Amniotic stem cell (primary cell): ENCODE measurements at regions not wholly inside any gene's neighbourhood (a gene's known extent, or its start where the extent isn't known, plus 50 kb on each side); places are given as distances from the start of the nearest gene placed in this dataset.

ENCODE experiments used
- DNase-seq: peaks from one replicate; lab custom pipeline; 2025; lab: John Stamatoyannopoulos, UW

DNA sequence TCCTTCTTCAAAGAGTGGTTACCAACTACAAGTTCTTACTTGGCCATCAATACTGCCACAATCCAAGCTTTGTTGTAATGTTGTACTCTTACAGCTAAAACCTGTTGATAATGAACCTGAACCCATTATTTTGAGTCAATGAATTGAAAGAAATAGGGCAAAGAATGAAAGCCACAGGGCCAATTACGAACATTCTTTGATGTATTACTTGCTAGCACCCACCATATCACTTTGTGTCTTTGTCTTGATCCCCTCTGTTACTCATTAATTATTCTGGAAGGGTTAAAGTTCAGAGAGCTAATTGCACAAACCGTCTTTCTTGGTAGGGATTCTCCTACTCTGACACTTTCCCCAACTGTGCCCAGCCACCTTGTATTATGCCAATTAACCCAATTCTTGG, 53.2 kb upstream of the TFEC start:
- no peak for DNase-seq

DNA sequence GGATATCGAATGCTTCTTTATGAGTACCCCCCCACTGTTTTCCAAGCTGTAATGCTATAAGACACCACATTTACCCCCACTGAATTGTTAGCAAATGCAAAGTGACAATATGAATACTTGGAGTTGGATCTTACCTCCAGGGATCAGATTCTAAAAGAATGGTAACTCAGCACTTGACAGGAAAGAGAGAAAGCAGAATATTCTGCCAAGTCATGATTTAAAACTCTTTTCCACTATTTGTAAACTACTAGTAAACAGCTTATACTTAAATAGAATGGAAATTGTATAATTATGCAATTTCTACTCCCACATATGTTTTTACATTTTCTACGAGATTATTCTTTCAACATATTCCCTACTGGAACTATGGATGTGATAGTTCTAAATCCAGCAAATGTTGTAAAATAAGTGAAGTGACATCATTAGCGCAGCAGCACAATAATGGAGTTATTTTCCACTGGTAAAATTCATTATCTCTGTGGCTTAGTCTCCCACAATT, 56.0 kb upstream of the TFEC start:
- DNase-seq: no peak

DNA sequence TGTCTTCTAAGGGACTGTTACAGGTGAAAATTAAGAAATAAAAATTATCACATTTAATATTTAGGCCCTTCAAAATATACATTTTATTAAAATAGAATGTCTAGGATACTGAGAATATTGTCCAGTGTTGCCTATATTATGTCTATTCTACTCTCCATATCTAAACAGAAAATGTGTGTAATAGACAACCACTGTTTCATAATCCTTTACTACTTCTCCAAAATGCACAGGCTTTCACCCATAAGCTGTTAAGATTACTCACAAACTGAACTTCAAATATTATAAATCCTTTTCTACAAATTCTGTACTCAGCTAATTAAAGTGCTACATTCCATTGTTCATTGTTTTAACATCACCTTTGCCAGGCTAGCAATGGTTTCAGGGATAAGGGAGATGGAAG, 56.7 kb upstream of the TFEC start:
- DNase-seq: no peak

DNA sequence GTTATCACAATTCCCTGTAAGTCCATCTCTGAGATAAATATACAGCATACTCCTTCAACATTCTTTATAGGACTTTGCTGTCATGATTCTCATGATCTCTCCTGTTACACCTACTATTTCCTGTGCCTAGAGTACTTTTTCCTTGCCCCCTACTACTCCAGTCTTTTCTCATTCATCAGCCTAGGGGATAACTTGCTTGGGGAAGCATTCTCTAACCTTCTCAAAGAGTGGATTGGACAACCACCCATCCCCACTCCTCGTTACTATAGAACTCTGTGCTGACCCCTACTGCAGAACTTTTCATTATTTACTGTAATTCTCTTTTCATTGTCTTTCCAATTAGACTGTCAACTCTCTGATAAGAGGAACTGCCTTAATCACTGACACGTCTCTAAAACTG, 57.4 kb upstream of the TFEC start:
- DNase-seq: no peak

DNA sequence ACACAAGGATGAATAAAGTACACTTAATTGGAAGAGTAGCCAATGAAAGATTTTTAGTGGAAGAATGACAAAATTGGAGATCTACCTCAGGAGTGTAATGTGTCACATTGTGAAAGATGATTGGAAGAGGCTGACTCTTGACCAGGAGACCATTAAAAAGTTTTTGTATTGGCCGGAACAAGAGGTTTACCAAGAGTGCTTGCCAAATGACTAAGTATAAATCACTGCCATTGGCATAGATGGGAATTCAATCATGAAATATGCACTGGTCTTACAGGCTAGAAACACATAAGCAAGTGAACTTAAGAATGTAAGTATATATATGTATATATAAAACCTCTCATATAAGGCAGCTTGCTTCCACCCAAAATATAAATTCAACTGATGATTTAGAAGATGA, 58.7 kb upstream of the TFEC start:
- no peak for DNase-seq

DNA sequence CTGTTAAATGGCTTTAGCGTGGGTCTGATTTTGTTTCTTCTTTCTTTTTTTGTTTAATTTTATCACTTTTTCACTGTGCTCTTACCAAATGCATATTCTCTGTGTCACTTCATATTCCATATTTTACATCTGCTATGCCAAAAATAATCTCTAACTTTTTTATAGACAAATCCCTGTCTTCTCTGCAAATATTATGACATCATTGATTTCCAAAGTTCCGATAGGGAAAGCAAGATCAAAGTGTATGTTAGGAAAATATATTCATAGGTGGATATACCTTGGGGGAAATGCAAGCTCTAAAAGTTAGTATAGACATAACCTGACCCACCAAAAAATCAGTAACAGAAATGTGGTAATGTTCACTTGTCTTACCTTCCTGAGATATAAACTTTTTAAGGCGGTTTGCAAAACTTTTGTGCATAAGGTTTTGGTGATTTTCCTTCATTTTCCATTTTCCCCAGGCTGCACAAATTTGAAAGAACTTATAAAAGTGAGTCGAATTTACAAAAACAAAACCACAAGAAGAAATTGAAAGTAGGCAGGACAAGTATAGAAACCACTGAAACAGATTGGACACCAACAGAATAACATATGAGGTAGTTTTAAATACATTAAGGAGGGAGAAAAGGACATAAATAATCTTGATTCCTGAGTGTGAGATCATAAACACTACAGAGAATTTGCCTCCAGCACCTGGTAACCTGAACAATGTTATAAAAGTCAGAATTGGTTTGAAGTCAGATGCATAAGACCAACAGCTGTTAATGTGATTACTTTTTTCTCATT, 63.1 kb upstream of the TFEC start:
- DNase-seq: no peak

DNA sequence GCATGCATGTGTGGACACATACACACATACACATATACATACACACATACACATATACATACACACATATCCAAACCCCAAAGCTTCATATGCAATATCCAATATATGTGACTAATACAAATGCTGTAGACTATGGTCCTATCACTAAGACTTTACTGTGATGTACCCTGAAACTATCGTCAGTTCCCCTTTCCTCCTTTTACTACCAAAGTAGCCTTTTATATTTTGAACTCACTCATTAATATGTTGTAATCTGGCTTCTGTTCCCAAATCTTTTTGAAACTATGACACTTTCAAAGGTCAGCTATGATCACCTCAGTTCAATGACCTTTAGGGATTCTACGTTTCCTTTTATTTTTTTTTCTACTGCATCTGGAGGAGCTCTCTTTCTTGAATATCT, 64.8 kb upstream of the TFEC start:
- no peak for DNase-seq

DNA sequence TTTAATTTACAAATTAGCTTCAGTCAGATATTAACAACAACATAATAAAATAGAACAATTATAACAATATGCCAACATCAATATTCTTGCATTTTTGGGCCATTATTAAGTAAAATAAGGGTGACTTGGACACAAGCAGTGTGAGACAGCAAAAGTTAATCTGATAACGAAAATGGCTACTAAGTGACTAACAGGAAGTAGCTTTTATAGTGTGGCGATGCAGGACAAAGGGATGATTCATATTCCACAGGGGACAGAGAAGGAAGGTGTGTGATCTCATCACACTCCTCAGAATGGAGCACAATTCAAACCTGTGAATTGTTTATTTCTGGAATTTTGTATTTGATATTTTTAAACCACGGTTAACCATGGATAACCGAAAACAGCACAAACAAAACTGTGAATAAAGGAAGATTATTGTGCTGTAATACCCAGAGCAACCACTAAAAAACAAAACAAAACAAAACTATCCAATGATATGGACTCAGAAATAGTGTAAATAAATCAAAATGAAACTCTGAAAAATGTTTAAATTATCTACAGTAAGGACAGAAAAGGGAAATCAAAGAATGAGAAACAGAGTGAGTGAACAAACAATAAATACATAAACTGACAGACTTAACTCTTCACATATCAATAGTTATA, 66.9 kb upstream of the TFEC start:
- no peak for DNase-seq

DNA sequence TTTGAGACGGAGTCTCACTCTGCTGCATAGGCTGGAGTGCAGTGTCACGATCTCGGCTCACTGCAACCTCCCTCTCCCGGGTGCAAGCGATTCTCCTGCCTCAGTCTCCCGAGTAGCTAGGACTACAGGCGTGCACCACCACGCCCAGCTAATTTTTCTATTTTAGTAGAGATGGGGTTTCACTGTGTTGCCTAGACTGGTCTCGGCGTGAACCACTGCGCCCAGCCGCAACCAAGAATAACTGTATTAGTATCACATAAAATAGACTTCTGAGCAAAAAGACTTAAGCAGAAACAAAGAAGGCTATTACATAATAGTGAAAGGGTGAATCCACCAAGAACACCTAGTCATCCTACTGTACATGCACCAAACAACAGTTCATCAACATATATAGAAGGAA, 67.6 kb upstream of the TFEC start:
- DNase-seq: no peak

DNA sequence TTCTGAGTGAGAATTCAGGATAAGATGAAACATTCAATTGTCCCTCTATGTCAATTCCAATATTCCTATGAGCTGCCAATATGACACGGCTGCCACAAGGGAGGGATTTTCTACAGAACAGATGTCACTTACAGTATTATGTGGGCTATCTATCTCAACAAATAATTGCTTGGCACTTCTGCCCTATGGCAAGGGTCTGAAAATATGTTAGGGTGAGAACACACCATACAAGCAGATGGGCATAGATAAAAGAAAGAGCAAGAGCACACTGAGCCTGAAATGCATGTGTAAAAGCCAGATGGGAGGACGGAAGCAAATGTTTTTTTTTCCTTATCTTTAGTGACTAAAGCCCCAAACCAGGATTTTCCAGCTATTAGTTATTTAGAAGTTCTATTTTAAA, 70.1 kb upstream of the TFEC start:
- DNase-seq: no peak

DNA sequence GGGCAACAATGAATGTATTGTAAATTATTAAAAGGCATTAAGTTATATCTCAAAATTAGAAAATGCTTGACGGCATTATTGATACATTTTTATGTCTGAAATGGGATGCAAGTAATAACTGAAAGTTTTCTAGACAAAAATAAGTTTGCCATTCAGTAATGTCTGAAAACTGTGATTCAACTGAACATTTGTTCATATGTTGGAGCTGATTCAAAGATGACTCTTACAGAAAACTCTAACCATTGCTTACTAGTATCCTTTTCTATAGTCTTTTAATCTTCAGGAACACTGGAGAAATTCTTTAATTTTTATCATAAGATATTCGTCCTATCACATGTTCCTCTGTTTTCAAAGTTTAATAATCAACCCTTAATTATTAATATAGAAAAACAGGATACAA, 71.1 kb upstream of the TFEC start:
- DNase-seq: no peak

DNA sequence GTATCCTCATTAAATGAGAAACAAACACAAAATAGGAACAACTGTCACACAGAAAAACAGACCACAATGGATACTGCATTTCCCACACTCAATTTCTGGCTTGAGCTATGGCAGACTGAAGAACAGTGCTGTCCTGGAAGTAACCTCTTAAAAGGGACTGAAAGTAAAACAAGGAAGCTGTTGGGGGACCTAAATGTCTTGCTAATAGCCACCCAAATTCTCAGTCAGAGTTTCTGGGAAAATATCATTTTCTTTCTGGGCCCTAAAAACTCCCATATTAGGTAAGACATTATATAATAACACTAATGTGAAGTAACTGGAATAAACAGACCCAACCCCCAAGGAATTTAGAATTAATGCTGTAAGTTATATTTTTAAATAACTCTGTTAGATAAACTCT, 80.9 kb upstream of the TFEC start:
- no peak for DNase-seq

DNA sequence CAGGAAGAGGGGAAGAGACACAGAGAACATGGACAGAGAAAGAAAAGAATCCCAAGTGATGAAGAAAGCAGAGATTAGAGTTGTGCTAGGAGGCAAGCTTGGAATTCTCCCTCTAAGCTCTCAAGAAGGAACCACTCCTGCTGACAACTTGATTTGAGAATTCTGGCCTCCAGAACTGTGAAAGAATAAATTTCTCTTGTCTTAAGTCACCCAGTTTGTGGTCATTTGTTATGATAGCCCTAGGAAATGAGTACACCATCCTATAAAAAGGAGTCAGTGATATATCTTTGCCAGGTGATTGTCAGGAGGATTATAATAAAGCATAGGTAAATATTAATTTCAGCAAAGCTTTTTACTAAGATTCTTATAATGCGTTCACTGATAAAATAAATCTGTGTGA, 82.7 kb upstream of the TFEC start:
- DNase-seq: no peak

DNA sequence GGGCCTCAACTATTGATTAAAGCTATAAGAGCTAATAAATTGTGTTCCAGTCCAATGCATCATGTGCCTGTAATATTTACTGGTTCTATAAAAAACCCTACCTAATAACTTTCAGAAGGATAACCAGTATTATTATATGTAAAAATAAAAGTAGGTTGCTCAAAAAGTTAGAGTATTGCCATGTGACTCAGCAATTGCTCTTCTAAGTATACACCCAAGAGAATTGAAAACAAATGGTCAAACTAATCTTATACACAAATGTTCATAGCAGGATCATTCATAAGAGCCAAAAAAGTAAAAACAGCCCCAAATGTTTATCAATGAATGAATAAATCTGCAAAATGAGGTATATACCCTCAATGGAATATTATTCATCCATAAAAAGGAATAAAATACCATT, 89.5 kb upstream of the TES start:
- no peak for DNase-seq

DNA sequence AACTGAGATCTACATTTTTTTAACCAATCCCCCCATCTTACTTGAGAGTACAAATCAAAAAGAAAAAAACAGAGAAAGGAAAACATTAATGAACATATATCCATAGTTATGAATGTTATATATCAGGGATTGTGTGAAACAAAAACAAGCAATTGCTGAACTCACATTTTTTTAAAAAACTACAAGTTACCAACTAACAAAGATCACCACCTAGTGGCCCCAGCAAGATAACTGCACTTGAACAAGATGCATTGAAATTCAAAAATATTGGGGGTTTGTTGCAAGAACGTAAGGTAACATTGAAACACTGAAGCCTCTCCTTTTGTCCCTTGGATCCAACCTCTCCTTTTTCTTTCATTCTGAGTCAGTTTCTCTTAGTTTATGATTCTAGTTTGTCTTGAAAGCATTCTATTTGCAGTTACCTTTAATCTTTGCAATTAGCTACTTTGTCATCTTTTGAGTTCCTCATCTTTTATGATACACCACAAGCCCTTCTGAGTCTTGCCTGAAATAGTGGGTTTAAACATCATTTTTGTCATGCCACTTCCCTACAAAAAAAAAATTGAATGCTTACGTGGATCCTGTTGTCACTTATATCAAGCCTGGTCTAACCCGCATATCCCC, 87.3 kb upstream of the TES start:
- DNase-seq: peak; percentile 19

DNA sequence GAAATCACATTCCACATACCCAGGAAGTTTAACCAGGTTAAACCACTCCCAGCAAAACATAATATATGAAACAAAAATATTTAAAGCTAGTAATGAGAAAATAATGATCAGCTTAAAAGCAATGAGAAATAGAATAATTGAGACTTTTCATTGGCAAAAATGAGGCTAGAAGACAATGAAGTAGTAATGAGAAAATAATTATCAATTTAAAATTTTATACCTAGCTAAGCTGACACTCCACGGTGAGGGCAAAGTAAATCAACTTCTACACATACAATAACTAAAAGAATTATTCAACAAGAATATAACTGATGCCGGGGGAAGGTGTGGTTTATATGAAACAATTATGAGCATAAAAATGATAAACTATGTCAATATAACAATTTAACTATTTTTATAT, 82.2 kb upstream of the TES start:
- no peak for DNase-seq

DNA sequence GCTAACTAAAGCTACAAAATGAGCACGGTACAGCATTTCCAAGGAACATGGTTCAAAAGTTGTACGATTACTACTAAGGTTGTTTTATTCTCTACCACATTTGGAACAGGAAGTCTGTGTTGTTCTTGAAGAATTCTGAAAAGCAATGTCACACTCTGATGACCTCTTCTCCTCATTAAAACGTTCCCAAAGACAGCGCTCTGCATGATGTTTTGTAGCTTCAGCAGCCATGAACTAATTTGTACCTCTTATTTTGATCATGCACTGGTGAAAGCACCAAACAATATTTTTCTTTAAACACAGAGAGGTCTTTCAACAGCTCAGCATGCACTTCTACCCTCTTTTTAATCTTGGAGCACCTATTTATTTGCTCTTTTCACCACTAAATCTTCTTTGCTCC, 75.0 kb upstream of the TES start:
- DNase-seq: no peak

DNA sequence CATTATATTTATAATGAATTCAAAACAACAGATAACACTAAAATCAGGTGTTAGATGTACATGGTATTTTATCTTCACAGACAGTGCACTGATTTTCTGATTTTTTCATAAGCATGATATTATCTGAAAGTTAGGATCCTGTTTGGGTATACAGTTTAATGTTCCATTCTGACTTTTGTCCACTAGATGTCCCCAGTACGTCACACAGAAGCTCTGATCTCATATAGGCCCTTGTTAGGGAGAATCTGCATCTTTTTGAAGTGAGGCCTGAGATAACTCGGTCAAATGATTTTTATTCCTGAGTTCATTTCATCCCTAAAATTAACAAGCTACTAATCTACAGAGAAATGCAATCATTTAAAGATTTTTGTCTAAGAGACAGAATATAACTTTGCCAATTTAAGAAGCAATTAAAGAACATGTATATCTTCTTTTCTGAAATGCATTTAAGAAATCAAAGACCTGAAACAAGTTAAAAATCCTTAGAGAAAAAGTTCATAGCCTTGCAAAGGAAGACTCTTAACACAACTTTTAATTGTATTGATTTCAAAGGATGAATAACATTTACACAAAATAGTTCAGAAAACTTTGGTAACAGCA, 72.0 kb upstream of the TES start:
- DNase-seq: peak; percentile 11

DNA sequence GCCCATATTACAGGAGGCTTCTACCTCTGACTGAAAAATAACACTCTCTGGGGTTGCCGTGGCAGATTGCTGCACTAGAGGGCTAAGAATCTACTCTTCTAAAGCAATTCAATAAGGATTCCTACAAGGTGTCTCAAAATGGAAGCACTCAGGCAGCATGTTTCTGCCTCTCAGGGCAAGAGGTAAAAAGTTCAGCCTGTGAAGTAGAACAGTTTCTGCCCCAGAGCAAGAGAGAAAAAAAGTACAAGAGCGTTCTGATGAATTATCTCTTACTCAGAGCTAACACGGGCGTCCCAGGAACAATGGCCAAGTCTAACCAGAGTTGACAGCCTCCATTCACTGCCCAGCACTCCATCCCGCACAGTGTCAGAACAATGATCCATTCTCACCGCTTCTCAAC, 71.3 kb upstream of the TES start:
- DNase-seq: no peak

DNA sequence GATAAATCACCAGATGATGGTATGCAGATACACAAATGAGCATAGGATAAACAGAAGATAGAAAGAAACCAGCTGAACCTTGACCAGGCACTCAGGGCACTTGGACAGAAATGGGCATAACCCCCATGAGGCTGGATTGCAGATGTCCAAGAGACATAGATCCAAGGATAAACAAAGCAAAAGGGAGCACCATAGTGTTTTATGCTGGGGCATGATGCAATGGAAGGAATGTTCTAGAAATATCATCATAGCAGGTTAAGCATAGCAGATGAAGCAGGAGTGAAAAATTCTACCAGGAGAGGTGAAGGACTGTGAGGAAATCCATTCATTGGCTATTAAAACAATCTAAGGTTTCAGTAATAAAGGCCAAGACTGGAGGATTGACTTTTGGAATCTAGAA, 70.5 kb upstream of the TES start:
- DNase-seq: no peak

DNA sequence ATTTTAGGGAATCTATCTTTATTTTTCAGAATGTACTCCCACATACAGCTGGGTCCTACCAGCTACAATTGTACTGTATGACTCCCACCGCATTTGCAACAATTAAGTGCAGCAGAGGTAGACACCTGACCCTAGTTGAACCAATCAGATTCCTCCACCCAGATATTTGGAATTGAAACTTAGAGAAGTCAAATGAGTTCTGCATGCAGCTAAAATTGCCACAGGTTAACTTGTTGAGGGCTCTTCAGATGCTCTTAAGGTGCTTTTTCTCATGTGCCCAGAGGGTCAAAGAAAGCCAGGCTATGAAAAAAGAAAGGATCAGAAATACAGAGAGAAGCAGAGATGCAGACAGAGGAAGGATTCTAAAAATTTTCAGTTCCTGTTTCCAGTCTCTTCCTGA, 68.0 kb upstream of the TES start:
- no peak for DNase-seq

DNA sequence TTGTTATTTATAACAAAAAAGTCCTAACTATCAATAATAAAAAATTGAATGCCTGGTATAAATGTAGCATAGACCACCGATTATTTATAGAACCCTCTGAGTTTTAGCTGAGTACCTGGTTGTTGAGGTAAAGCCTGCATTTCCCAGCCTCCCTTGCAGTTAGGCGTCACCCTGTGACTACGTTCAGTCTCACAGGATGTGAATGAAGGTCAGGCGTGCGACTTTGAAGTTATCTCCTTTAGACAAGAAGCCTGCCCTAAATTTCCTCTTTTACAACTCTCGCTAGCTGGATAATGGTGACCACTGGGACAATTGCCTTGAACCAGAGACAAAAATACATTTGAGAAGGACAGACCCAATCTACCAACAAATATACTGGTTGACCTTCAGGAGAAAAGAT, 67.5 kb upstream of the TES start:
- DNase-seq: no peak

DNA sequence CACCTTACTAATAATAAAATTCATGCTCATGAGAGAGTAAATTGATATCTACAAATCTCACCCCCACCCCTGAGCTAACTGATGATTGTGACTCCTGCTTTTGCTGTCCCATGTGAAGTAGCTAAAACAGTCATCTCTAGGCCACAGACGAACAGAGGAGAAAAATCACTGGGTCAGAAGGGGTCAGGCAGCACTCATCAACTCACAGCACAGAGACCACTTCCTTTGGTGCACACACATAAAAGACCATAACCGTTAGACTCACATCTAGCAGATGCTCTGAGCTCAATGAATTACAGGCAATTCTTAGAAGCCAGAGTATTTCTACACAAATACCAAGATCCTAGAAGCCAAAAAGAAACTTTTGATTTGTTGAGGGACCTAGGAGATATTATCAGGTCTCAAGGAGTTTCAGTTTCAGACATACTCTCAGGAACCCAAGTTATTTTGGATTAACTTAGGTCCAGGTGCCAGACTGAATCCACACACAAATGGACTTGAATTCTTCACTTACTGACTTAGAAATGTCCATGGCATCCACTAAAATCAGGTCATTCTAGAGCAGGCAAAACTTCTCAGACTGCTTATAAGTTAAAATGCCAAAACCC, 65.0 kb upstream of the TES start:
- DNase-seq: no peak
